Muscle of leg (tissue), 3 donors: ENCODE measurements at regions not wholly inside any gene's neighbourhood (a gene's known extent, or its start where the extent isn't known, plus 50 kb on each side); places are given as distances from the start of the nearest gene placed in this dataset.
A peak's percentile ranks its signal among the peaks of the same experiment; 100 is the strongest.

Experiments used
- DNase-seq: peaks from one replicate; pipeline ENCODE4 v3.0.0; 2013
- H3K27ac ChIP-seq: one replicate; pipeline ENCODE4 v1.5.1; 2013; ENCODE audit warnings: mild to moderate bottlenecking, low read length, control low read depth
- H3K27me3 ChIP-seq: one replicate; pipeline ENCODE4 v1.6.1; 2013; ENCODE audit warnings: low read length; ENCODE audit not compliant: control insufficient read depth, insufficient read depth
- H3K36me3 ChIP-seq: one replicate; pipeline ENCODE4 v1.6.1; 2013; ENCODE audit warnings: low read length; ENCODE audit not compliant: control insufficient read depth, insufficient read depth
- H3K4me1 ChIP-seq: one replicate; pipeline ENCODE4 v1.6.1; 2013; ENCODE audit warnings: low read length; ENCODE audit not compliant: control insufficient read depth, insufficient read depth
- H3K4me3 ChIP-seq: one replicate; pipeline ENCODE4 v1.5.1; 2013; ENCODE audit warnings: low read length, control low read depth
- H3K9me3 ChIP-seq: replicated peaks from 2 replicates; pipeline ENCODE4 v1.6.1; 2013; ENCODE audit warnings: low read depth, low read length; ENCODE audit not compliant: control insufficient read depth
- WGBS: methylation state at CpG from one replicate; pipeline ENCODE4 v1.1.5; 2013; ENCODE audit warnings: missing lambda C conversion rate; ENCODE audit not compliant: insufficient coverage; 5-methylcytosine and 5-hydroxymethylcytosine counted together

- WGBS = no CpG with 5 or more reads among the region's 7 CpGs
- H3K4me3 ChIP-seq = no peak overlapping the region
- H3K9me3 ChIP-seq = peaks cover 5% of the 10 kb centered on the region
- DNase-seq = no peak
- H3K27me3 ChIP-seq = no peaks in the 10 kb centered on the region
- no peaks in the 10 kb centered on the region for H3K36me3 ChIP-seq
- H3K27ac ChIP-seq = no peak overlapping the region
- H3K4me1 ChIP-seq = no peaks in the 10 kb centered on the region
Measured at GRCh38 chr12:45490232-45490881, 239.1 kb upstream of the ARID2 start.

GRCh38 chr12:45494279-45494678, 235.2 kb upstream of the ARID2 start:
- WGBS = 86% methylated on average over 1 of the region's 4 CpGs
- Histone ChIP-seq H3K4me3 (no peak overlapping the region), H3K27me3 (no peaks in the 10 kb centered on the region), H3K9me3 (peaks cover 5% of the 10 kb centered on the region), H3K27ac (no peak overlapping the region), H3K36me3 (no peaks in the 10 kb centered on the region), H3K4me1 (no peaks in the 10 kb centered on the region)
- no peak for DNase-seq

- no peak for DNase-seq
- no peak overlapping the region for H3K4me3 ChIP-seq
- no peaks in the 10 kb centered on the region for H3K4me1 ChIP-seq
- WGBS = no CpG with 5 or more reads among the region's 1 CpG
- no peaks in the 10 kb centered on the region for H3K36me3 ChIP-seq
- H3K27ac ChIP-seq = no peak overlapping the region
- H3K9me3 ChIP-seq = no peaks in the 10 kb centered on the region
- no peaks in the 10 kb centered on the region for H3K27me3 ChIP-seq
Measured at GRCh38 chr12:45498645-45499044, 230.9 kb upstream of the ARID2 start.

- WGBS = no CpG with 5 or more reads among the region's 4 CpGs
Measured at GRCh38 chr12:45502481-45503128, 226.9 kb upstream of the ARID2 start.

GRCh38 chr12:45503899-45504298, 225.6 kb upstream of the ARID2 start:
- Histone ChIP-seq H3K27ac (no peak overlapping the region), H3K4me1 (no peaks in the 10 kb centered on the region), H3K4me3 (no peak overlapping the region), H3K36me3 (no peaks in the 10 kb centered on the region), H3K27me3 (no peaks in the 10 kb centered on the region), H3K9me3 (no peaks in the 10 kb centered on the region)
- WGBS = no CpG with 5 or more reads among the region's 1 CpG
- DNase-seq = no peak

More at GRCh38 chr12:45502481-45503128, 226.9 kb upstream of the ARID2 start:
- DNase-seq = no peak
- no peaks in the 10 kb centered on the region for H3K27me3 ChIP-seq
- H3K4me3 ChIP-seq = no peak overlapping the region
- no peaks in the 10 kb centered on the region for H3K9me3 ChIP-seq
- no peaks in the 10 kb centered on the region for H3K4me1 ChIP-seq
- no peak overlapping the region for H3K27ac ChIP-seq
- H3K36me3 ChIP-seq = no peaks in the 10 kb centered on the region

GRCh38 chr12:45504316-45505010, 225.0 kb upstream of the ARID2 start:
- H3K36me3 ChIP-seq = no peaks in the 10 kb centered on the region
- no peak overlapping the region for H3K27ac ChIP-seq
- no peak overlapping the region for H3K4me3 ChIP-seq
- no peaks in the 10 kb centered on the region for H3K4me1 ChIP-seq
- WGBS = no CpG with 5 or more reads among the region's 6 CpGs
- no peaks in the 10 kb centered on the region for H3K27me3 ChIP-seq
- no peak for DNase-seq
- H3K9me3 ChIP-seq = no peaks in the 10 kb centered on the region

GRCh38 chr12:45509187-45509586, 220.3 kb upstream of the ARID2 start:
- Histone ChIP-seq H3K9me3 (peaks cover 8% of the 10 kb centered on the region), H3K27ac (no peak overlapping the region), H3K4me1 (no peaks in the 10 kb centered on the region), H3K36me3 (no peaks in the 10 kb centered on the region), H3K4me3 (no peak overlapping the region), H3K27me3 (no peaks in the 10 kb centered on the region)
- no peak for DNase-seq
- no CpG with 5 or more reads among the region's 2 CpGs for WGBS

GRCh38 chr12:45509621-45510020, 219.9 kb upstream of the ARID2 start:
- WGBS = no CpG with 5 or more reads among the region's 1 CpG
- DNase-seq = no peak
- H3K27me3 ChIP-seq = no peaks in the 10 kb centered on the region
- peaks cover 8% of the 10 kb centered on the region for H3K9me3 ChIP-seq
- no peaks in the 10 kb centered on the region for H3K36me3 ChIP-seq
- no peaks in the 10 kb centered on the region for H3K4me1 ChIP-seq
- H3K4me3 ChIP-seq = no peak overlapping the region
- no peak overlapping the region for H3K27ac ChIP-seq

GRCh38 chr12:45517381-45517780, 212.1 kb upstream of the ARID2 start:
- Histone ChIP-seq H3K27ac (no peak overlapping the region), H3K9me3 (no peaks in the 10 kb centered on the region), H3K4me1 (no peaks in the 10 kb centered on the region), H3K36me3 (no peaks in the 10 kb centered on the region), H3K4me3 (no peak overlapping the region), H3K27me3 (no peaks in the 10 kb centered on the region)
- no CpG with 5 or more reads among the region's 3 CpGs for WGBS
- DNase-seq = peak; percentile 13
